K562 (cell line): ENCODE measurements at regions not wholly inside any gene's neighbourhood (a gene's known extent, or its start where the extent isn't known, plus 50 kb on each side); places are given as distances from the start of the nearest gene placed in this dataset.

Experiments
- C11orf30 ChIP-seq: fragments of 450-650 bp; IDR thresholded peaks from 2 replicates; pipeline ENCODE4 v1.6.1; 2016; ENCODE audit warnings: low read depth, mild to moderate bottlenecking
- CCAR2 ChIP-seq: fragments of 200-400 bp; formaldehyde crosslinking; IDR thresholded peaks from 2 replicates; pipeline ENCODE4 v1.6.1; 2017; ENCODE audit warnings: mild to moderate bottlenecking, low read depth, low read length
- CHCHD3 ChIP-seq: fragments of 250-450 bp; sonication (Bioruptor Pico); IDR thresholded peaks from 2 replicates; pipeline ENCODE4 v2.1.2; 2022; ENCODE audit warnings: mild to moderate bottlenecking
- E2F6 ChIP-seq, 2 experiments: IDR thresholded peaks; 2 replicates each; pipeline ENCODE4 v1.6.1; 2011; ENCODE audit warnings: borderline replicate concordance in 1 of 2, control low read depth in 1 of 2, low read depth in 1 of 2, low read length in 1 of 2, mild to moderate bottlenecking in 1 of 2, mixed read lengths in 1 of 2, moderate library complexity in 1 of 2; ENCODE audit not compliant: insufficient read depth in 1 of 2, insufficient read length in 1 of 2, poor library complexity in 1 of 2, severe bottlenecking in 1 of 2; ENCODE audit errors: extremely low read depth in 1 of 2
- ETS2 ChIP-seq: IDR thresholded peaks from 2 replicates; pipeline ENCODE4 v1.6.1; 2016; ENCODE audit warnings: borderline replicate concordance, missing genetic modification characterization, mild to moderate bottlenecking, moderate library complexity, missing compliant biosample characterization; ENCODE audit not compliant: poor library complexity, severe bottlenecking
- GABPB1 ChIP-seq: sonication (generic); formaldehyde crosslinking; IDR thresholded peaks from 2 replicates; pipeline ENCODE4 v1.8.0; 2022; ENCODE audit warnings: mild to moderate bottlenecking, missing genetic modification reagents
- HNRNPL ChIP-seq: fragments of 200-400 bp; formaldehyde crosslinking; IDR thresholded peaks from 2 replicates; pipeline ENCODE4 v1.6.1; 2017; ENCODE audit warnings: low read depth, mild to moderate bottlenecking, low read length
- MAFF ChIP-seq: IDR thresholded peaks from 2 replicates; pipeline ENCODE4 v1.6.1; 2012; ENCODE audit warnings: low read length, improper control_type of control experiment
- RREB1 ChIP-seq: fragments of 250-450 bp; sonication (Bioruptor Pico); IDR thresholded peaks from 2 replicates; pipeline ENCODE4 v1.4.0; 2020
- ZNF778 ChIP-seq: fragments of 450-650 bp; formaldehyde crosslinking; IDR thresholded peaks from 2 replicates; pipeline ENCODE4 v1.4.0; 2020; ENCODE audit warnings: mild to moderate bottlenecking, moderate library complexity
- TF ChIP-seq, protein P1 (sequence below): fragments of 200-800 bp; sonication (Bioruptor generic); IDR thresholded peaks from 2 replicates; pipeline ENCODE4 v1.6.1; 2017; ENCODE audit warnings: missing genetic modification characterization, missing compliant biosample characterization
- TF ChIP-seq, protein P2 (sequence below): sonication (generic); formaldehyde crosslinking; IDR thresholded peaks from 2 replicates; pipeline ENCODE4 v1.8.1; 2023; ENCODE audit warnings: missing genetic modification reagents, mild to moderate bottlenecking, borderline replicate concordance

DNA sequence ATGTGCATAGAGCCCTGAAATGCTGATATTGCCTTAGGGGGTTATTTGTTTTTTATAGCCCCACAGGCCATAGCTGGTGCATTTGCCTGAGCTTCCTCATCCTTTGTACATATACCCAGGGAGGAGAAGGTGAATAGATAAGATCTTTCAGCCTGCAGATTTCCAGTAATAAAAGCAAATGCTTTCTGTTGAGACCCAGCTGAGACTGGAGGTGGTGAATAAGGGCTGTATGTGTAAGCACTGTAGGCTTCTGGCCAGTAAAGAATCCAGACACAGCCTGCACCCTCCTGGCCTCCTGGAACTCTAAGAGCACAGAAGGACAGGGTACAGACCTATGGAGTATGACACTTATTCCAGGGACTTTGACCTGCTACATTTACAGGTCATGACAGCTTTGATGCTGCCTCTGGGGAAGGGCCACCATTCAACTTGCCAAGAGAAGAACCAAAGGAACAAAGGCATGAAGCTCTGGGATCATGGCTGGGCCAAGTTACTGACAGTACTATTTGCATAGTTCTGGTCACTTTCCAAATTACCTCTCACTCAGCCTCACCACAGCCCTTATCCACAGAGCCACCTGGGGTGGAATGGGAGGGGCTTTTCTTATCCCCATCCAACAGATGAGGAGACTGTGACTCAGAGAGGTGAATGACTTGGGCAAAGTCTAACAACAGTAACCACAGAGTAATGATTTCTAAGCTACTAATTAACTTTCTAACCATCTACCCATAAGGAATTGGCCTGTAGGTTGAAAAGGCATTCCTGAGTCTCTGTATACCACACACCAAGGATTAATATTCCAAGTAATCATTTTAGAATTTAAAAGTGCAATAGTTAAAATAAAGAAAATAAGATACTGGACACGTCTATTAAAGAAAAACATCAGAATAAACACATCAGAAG lies 604.5 kb upstream of the KLF4 start (continued):
- TF ChIP-seq, protein P1, sequence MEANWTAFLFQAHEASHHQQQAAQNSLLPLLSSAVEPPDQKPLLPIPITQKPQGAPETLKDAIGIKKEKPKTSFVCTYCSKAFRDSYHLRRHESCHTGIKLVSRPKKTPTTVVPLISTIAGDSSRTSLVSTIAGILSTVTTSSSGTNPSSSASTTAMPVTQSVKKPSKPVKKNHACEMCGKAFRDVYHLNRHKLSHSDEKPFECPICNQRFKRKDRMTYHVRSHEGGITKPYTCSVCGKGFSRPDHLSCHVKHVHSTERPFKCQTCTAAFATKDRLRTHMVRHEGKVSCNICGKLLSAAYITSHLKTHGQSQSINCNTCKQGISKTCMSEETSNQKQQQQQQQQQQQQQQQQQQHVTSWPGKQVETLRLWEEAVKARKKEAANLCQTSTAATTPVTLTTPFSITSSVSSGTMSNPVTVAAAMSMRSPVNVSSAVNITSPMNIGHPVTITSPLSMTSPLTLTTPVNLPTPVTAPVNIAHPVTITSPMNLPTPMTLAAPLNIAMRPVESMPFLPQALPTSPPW (CRISPR knock-in tag), result peak; percentile 92
- TF ChIP-seq GABPB1 (CRISPR knock-in tag) (no peak), ZNF778 (CRISPR knock-in tag) (no peak), RREB1 (CRISPR knock-in tag) (no peak), HNRNPL (no peak), ETS2 (no peak), CHCHD3 (CRISPR knock-in tag) (no peak), CCAR2 (no peak), E2F6 (IDR thresholded peaks at IDR 0.05; ENCODE audit: borderline replicate concordance in 1 of 2, extremely low read depth in 1 of 2, insufficient read depth in 1 of 2, insufficient read length in 1 of 2, low read depth in 1 of 2, low read length in 1 of 2, poor library complexity in 1 of 2, severe bottlenecking in 1 of 2) (no peak), C11orf30 (peak; percentile 81), MAFF (peak; percentile 79)
- TF ChIP-seq, protein P2, sequence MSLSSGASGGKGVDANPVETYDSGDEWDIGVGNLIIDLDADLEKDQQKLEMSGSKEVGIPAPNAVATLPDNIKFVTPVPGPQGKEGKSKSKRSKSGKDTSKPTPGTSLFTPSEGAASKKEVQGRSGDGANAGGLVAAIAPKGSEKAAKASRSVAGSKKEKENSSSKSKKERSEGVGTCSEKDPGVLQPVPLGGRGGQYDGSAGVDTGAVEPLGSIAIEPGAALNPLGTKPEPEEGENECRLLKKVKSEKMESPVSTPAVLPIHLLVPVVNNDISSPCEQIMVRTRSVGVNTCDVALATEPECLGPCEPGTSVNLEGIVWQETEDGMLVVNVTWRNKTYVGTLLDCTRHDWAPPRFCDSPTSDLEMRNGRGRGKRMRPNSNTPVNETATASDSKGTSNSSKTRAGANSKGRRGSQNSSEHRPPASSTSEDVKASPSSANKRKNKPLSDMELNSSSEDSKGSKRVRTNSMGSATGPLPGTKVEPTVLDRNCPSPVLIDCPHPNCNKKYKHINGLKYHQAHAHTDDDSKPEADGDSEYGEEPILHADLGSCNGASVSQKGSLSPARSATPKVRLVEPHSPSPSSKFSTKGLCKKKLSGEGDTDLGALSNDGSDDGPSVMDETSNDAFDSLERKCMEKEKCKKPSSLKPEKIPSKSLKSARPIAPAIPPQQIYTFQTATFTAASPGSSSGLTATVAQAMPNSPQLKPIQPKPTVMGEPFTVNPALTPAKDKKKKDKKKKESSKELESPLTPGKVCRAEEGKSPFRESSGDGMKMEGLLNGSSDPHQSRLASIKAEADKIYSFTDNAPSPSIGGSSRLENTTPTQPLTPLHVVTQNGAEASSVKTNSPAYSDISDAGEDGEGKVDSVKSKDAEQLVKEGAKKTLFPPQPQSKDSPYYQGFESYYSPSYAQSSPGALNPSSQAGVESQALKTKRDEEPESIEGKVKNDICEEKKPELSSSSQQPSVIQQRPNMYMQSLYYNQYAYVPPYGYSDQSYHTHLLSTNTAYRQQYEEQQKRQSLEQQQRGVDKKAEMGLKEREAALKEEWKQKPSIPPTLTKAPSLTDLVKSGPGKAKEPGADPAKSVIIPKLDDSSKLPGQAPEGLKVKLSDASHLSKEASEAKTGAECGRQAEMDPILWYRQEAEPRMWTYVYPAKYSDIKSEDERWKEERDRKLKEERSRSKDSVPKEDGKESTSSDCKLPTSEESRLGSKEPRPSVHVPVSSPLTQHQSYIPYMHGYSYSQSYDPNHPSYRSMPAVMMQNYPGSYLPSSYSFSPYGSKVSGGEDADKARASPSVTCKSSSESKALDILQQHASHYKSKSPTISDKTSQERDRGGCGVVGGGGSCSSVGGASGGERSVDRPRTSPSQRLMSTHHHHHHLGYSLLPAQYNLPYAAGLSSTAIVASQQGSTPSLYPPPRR, result no peak
